ENCODE measurements at regions not wholly inside any gene's neighbourhood (a gene's known extent, or its start where the extent isn't known, plus 50 kb on each side); places are given as distances from the start of the nearest gene placed in this dataset.

GRCh38 chr13:102933122-102933521 lies 87.3 kb downstream of the ERCC5 start:
- TF ChIP-seq MAX (IDR thresholded peaks at IDR 0.05; ENCODE audit: low read depth, low read length): no peak
- no peak for TF ChIP-seq MYC (IDR thresholded peaks at IDR 0.05; ENCODE audit: low read depth, low read length)
- TF ChIP-seq POLR2A (IDR thresholded peaks at IDR 0.05; ENCODE audit: extremely low read depth, insufficient read length): no peak
- no peak for TF ChIP-seq CTCF (IDR thresholded peaks at IDR 0.05; ENCODE audit: low read depth, low read length)
- no peak overlapping the region for H3K4me3 ChIP-seq (ENCODE audit: low read depth, low read length)
- DNase-seq (ENCODE audit: low read depth): no peak

- DNase-seq (ENCODE audit: low read depth): no peak
- no peak for TF ChIP-seq POLR2A (IDR thresholded peaks at IDR 0.05; ENCODE audit: extremely low read depth, insufficient read length)
- TF ChIP-seq MAX (IDR thresholded peaks at IDR 0.05; ENCODE audit: low read depth, low read length): no peak
- TF ChIP-seq MYC (IDR thresholded peaks at IDR 0.05; ENCODE audit: low read depth, low read length): no peak
- TF ChIP-seq CTCF (IDR thresholded peaks at IDR 0.05; ENCODE audit: low read depth, low read length): no peak
- no peak overlapping the region for H3K4me3 ChIP-seq (ENCODE audit: low read depth, low read length)
Observed at GRCh38 chr13:102932331-102932730, 86.5 kb downstream of the ERCC5 start.

GRCh38 chr13:102930566-102930965 lies 84.7 kb downstream of the ERCC5 start:
- DNase-seq (ENCODE audit: low read depth): no peak
- no peak overlapping the region for H3K4me3 ChIP-seq (ENCODE audit: low read depth, low read length)
- no peak for TF ChIP-seq POLR2A (IDR thresholded peaks at IDR 0.05; ENCODE audit: extremely low read depth, insufficient read length)
- no peak for TF ChIP-seq MAX (IDR thresholded peaks at IDR 0.05; ENCODE audit: low read depth, low read length)

- no peak for DNase-seq (ENCODE audit: low read depth)
- H3K4me3 ChIP-seq (ENCODE audit: low read depth, low read length): no peak overlapping the region
- no peak for TF ChIP-seq MYC (IDR thresholded peaks at IDR 0.05; ENCODE audit: low read depth, low read length)
- no peak for TF ChIP-seq POLR2A (IDR thresholded peaks at IDR 0.05; ENCODE audit: extremely low read depth, insufficient read length)
- no peak for TF ChIP-seq CTCF (IDR thresholded peaks at IDR 0.05; ENCODE audit: low read depth, low read length)
- no peak for TF ChIP-seq MAX (IDR thresholded peaks at IDR 0.05; ENCODE audit: low read depth, low read length)
Observed at GRCh38 chr13:102928941-102929675, 83.3 kb downstream of the ERCC5 start.

Data from NB4 (cell line).